Heart right ventricle (tissue), 16 donors: ENCODE measurements at regions not wholly inside any gene's neighbourhood (a gene's known extent, or its start where the extent isn't known, plus 50 kb on each side); places are given as distances from the start of the nearest gene placed in this dataset.

Experiments
- ATAC-seq, 8 donors: fragments of 200-7000 bp; cut with Tn5 transposase; one replicate each; pipeline ENCODE4 v1.9.1; 2020; ENCODE audit warnings: mild to moderate bottlenecking in 8 of 8, moderate library complexity in 8 of 8, moderate number of reproducible peaks in 1 of 8
- DNase-seq, 2 donors: peaks; one replicate each; pipeline ENCODE4 v3.0.0-alpha.2; 2020
- H3K27ac ChIP-seq, 10 donors: fragments of 200-600 bp; sonication (generic) in 2 of 10; one replicate each; pipeline versions ENCODE4 v1.5.0 to v1.8.0; 2020 to 2022; ENCODE audit warnings: mild to moderate bottlenecking in 3 of 10
- H3K27me3 ChIP-seq, 7 donors: fragments of 200-600 bp; one replicate each; pipeline ENCODE4 v1.8.0; 2021 to 2022; ENCODE audit warnings: mild to moderate bottlenecking in 2 of 7
- H3K36me3 ChIP-seq, 9 donors: fragments of 200-600 bp; sonication (generic) in 1 of 9; one replicate each; pipeline versions ENCODE4 v1.5.0 to v1.8.0; 2020 to 2022; ENCODE audit warnings: mild to moderate bottlenecking in 2 of 9
- H3K4me1 ChIP-seq, 9 donors: fragments of 200-600 bp; sonication (generic) in 1 of 9; one replicate each; pipeline versions ENCODE4 v1.5.0 to v1.8.0; 2020 to 2022; ENCODE audit warnings: mild to moderate bottlenecking in 4 of 9
- H3K4me3 ChIP-seq, 10 donors: fragments of 200-600 bp; sonication (generic) in 2 of 10; one replicate each; pipeline versions ENCODE4 v1.5.0 to v1.8.0; 2020 to 2022; ENCODE audit warnings: mild to moderate bottlenecking in 7 of 10, moderate library complexity in 2 of 10
- H3K9me3 ChIP-seq, 11 donors: fragments of 200-600 bp in 10 of 11; sonication (generic) in 2 of 11; one replicate each; pipeline versions ENCODE4 v1.5.0 to v1.8.0; 2013 to 2022; ENCODE audit warnings: mild to moderate bottlenecking in 2 of 11, control low read depth in 1 of 11, moderate library complexity in 1 of 11
- WGBS, 2 donors: extraction: QIAGEN DNeasy Blood & Tissue Kit; methylation state at CpG; one replicate each; pipeline ENCODE4 v1.1.7; 2013; ENCODE audit warnings: inconsistent platforms in 1 of 2; 5-methylcytosine and 5-hydroxymethylcytosine counted together
- intact Hi-C, 10 donors: fragments of 100-400 bp; cut with DNase I; formaldehyde crosslinking; loops; one replicate each; pipeline versions ENCODE4 v1.11.1 to v1.14.2; 2022
- TF ChIP-seq, protein P1 (sequence below), 9 donors: fragments of 200-600 bp; sonication (generic) in 2 of 9; IDR thresholded peaks; one replicate each; pipeline versions ENCODE4 v1.5.0 to v1.8.0; 2021 to 2022; ENCODE audit warnings: antibody characterized with exemption in 9 of 9, mild to moderate bottlenecking in 5 of 9, moderate library complexity in 1 of 9
- donor health status: Arrhythmogenic right ventricular cardiomyopathy.
- donor health status: ischemic (EF 13 %, LVEDD 7.1; RV severe dilation, severe dysfunction).
- donor health status: healthy with polysubstance abuse.
- donor health status: DM: no; HTN: yes; CAD: no.
- donor health status: DM: no; HTN: no; CAD: no.
- donor health status: ischemic (EF 25% LVEDD 6.9; RV normal size, moderate dysfunction).
- donor health status: ischemic (EF 25% LVEDD 5.7; RV mildly dilated, moderate dysfunction).
- donor health status: healthy.
- donor health status: DM: yes; HTN: yes; CAD: no.
- donor health status: Ischemic cardiomyopathy.
- donor health status: ischemic (EF 35%, LVEDD 5.7; RV mildly dilated, moderate dysfunction).
- donor health status: nonischemic (EF 11% LVEDD 7.7; RV severe dilation, severe dysfunction).
- donor health status: DM: yes; HTN: yes; CAD: no.
- donor health status: PGD.
- donor health status: ischemic (EF 29% LVEDD 5.4; RV normal size, mild dysfunction).
- donor health status: nonischemic (EF 23%, LVEDD 6.1; RV moderate dilation, normal function).

DNA sequence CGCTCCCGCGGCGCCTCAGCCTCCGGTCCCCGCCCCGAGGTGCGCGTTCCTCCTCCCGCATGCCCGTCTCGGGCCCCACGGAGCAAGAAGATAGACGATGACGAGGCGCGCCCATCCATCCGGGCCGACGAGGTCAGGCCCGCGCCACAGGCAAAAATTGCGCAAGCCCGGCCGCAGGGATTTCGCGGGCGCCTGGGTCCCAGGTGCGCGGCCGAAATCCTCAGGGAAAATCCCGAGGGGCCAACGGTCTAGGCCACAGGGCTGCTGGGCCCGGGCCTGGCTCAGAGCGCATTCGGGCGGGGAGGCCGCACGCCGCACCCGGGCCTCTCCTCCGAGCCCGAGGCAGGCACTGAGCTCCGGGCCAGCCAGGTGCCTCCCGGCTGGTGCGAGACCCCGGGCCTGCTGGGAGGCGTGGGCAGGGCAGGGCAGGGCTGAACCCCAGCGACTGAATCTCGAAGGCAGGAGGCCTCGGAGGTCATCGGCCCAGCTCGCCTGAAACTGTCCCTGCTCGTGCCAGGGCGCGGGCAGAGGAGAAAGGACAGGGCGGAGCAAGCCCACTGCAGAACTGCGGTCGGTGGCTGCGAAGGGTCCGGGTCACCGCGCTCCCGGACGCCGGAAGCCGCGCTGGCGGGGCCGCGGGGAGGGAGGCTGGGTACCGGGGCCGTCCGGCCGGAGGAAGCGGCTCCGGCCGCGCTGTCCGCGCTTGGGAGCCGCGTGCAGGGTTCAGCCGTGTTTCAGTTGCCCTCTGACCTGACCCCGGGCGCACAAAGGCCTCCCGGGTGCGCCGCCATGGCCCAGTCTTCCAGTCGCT lies 66.8 kb downstream of the FOXD1 start:
- WGBS, 2 donors: 2 to 3% methylated on average over 90 of the region's 90 CpGs
- peaks cover 0 to 34% (median 9%) of the 10 kb centered on the region in 11 donors for H3K9me3 ChIP-seq
- no peaks in the 10 kb centered on the region for H3K36me3 ChIP-seq
- TF ChIP-seq, protein P1, sequence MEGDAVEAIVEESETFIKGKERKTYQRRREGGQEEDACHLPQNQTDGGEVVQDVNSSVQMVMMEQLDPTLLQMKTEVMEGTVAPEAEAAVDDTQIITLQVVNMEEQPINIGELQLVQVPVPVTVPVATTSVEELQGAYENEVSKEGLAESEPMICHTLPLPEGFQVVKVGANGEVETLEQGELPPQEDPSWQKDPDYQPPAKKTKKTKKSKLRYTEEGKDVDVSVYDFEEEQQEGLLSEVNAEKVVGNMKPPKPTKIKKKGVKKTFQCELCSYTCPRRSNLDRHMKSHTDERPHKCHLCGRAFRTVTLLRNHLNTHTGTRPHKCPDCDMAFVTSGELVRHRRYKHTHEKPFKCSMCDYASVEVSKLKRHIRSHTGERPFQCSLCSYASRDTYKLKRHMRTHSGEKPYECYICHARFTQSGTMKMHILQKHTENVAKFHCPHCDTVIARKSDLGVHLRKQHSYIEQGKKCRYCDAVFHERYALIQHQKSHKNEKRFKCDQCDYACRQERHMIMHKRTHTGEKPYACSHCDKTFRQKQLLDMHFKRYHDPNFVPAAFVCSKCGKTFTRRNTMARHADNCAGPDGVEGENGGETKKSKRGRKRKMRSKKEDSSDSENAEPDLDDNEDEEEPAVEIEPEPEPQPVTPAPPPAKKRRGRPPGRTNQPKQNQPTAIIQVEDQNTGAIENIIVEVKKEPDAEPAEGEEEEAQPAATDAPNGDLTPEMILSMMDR (IDR thresholded peaks at IDR 0.05): no peak
- peaks cover 22 to 98% (median 85%) of the 10 kb centered on the region in 7 donors for H3K27me3 ChIP-seq
- intact Hi-C loops: no loop called here
- peaks cover 2 to 26% (median 13%) of the 10 kb centered on the region in 9 donors for H3K4me1 ChIP-seq
- ATAC-seq: peak in 2 of 8 donors; percentile 31 to 44
- DNase-seq: no peak
- peak overlapping the region; percentile 11 to 40 (median 34) for H3K4me3 ChIP-seq
- no peak overlapping the region for H3K27ac ChIP-seq

DNA sequence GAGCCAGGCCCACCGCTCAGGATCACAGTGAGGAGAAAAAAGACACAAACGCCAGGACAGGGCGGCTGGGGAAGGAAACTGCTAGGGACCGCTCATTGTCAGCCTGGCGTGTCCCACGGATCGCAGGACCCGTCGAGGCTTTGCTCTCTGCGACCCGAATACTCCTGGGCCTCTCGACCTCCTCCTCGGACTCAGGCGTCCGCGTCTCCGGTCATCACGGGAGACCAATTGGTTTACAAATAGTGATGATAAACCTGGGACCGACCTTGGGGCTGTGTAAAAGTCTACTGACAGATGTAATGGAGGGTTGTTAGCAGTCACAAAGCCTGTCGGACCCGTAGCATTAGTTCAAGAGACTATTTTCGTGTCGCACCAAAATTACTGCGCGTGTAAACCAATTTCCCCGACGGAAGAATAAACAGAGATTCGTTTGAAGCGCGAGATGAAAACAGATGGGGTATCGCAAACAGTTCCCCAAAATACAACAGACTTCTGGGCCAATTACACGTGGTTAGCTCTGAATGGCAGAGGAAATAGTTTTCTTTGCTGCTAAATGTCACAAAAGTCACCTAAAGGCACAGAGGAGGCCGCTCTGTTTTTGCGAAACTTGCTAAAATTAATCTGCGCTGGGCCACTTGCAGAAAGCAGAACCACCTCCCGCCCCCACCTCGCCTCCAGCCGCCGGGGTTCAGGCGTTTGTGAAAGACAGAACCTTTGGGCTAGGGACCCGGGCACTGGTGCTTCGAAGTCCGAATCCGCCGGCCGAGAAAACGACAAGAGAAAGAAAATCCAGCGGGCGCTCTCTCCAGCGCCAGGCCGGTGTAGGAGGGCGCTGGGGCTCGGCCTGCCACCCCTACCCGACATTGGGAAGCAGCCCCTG lies 67.6 kb downstream of the FOXD1 start:
- 13 to 15% methylated on average over 54 of the region's 54 CpGs for WGBS, 2 donors
- intact Hi-C loops: no loop called here

DNA sequence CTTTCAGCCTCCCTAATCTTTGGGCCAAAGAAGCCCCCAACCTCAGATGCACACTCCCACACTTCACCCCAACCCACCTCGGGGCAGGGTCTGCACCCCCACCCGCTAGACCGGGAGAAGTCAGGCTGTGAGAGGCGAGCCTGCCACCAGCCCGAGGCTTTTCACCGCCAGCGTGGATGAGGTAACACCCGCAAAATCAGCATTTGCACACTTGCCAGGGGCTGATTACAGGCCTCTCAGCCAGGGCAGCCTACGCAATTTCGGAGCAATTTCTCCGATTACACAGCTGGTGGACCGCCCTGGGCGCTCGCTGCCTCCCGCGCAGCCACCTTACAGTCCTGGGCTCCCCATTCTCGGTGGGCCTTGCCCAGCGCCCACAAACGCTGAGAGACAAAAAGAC lies 68.5 kb downstream of the FOXD1 start:
- H3K27ac ChIP-seq: no peak overlapping the region
- 20 to 28% methylated on average over 19 of the region's 19 CpGs for WGBS, 2 donors
- peaks cover 22 to 99% (median 96%) of the 10 kb centered on the region in 7 donors for H3K27me3 ChIP-seq
- ATAC-seq (no peak), DNase-seq (no peak)
- H3K4me1 ChIP-seq: peaks cover 2 to 26% (median 13%) of the 10 kb centered on the region in 9 donors
- intact Hi-C loops: no loop called here
- H3K36me3 ChIP-seq: no peaks in the 10 kb centered on the region
- TF ChIP-seq, protein P1 (IDR thresholded peaks at IDR 0.05): no peak
- no peak overlapping the region for H3K4me3 ChIP-seq
- peaks cover 0 to 19% (median 5%) of the 10 kb centered on the region in 11 donors for H3K9me3 ChIP-seq

More for the DNA sequence above, 67.6 kb downstream of the FOXD1 start:
- DNase-seq (no peak), ATAC-seq (no peak)
- TF ChIP-seq, protein P1 (IDR thresholded peaks at IDR 0.05): no peak
- no peak overlapping the region for H3K27ac ChIP-seq
- peaks cover 2 to 26% (median 13%) of the 10 kb centered on the region in 9 donors for H3K4me1 ChIP-seq
- H3K27me3 ChIP-seq: peaks cover 22 to 99% (median 93%) of the 10 kb centered on the region in 7 donors
- H3K4me3 ChIP-seq: peak overlapping the region in 7 of 10 donors; percentile 28 to 38 (median 36)
- H3K36me3 ChIP-seq: no peaks in the 10 kb centered on the region
- H3K9me3 ChIP-seq: peaks cover 0 to 29% (median 9%) of the 10 kb centered on the region in 11 donors

DNA sequence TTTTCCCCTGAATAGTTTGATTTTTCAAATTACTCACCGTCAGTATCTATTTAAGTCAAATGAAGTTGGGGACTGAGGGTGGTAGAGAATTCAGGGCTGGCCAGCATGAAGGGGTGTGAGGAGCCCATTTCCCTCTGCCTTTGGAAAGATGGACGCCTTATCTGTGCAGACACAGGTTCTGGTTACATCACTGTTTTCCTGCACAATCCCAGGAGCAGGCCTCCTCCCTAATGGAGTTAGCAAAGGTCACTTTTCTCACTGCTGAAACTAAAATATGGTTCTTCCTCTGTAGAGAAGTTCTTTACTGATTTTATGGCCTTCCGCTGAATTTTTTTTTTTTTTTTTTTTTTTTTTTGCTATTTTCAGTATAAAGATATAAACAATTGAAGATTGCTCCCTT lies 69.1 kb downstream of the FOXD1 start:
- H3K4me3 ChIP-seq: no peak overlapping the region
- H3K27me3 ChIP-seq: peaks cover 22 to 98% (median 94%) of the 10 kb centered on the region in 7 donors
- peaks cover 0 to 13% (median 2%) of the 10 kb centered on the region in 11 donors for H3K9me3 ChIP-seq
- DNase-seq (no peak), ATAC-seq (no peak)
- TF ChIP-seq, protein P1 (IDR thresholded peaks at IDR 0.05): no peak
- 67 to 75% methylated on average over 3 of the region's 3 CpGs for WGBS, 2 donors
- H3K4me1 ChIP-seq: peaks cover 2 to 26% (median 13%) of the 10 kb centered on the region in 9 donors
- H3K27ac ChIP-seq: no peak overlapping the region
- H3K36me3 ChIP-seq: no peaks in the 10 kb centered on the region
- intact Hi-C loops: no loop called here
